GM18868 (cell line): ENCODE measurements at regions not wholly inside any gene's neighbourhood (a gene's known extent, or its start where the extent isn't known, plus 50 kb on each side); places are given as distances from the start of the nearest gene placed in this dataset.
"Not testable (repeated sequence)": the region's sequence is repeated elsewhere in the genome, so short reads cannot be mapped to it uniquely, and the experiment has no call there.

Experiments
- ATAC-seq: cut with Tn5 transposase; IDR thresholded peaks from one replicate; pipeline ENCODE4 v1.9.1; 2021; ENCODE audit warnings: mild to moderate bottlenecking, moderate library complexity; ENCODE audit not compliant: unreplicated experiment

GRCh38 chr6:128738112-128738511 is 144.8 kb upstream of the LAMA2 start:
- ATAC-seq: peak; percentile 85

- ATAC-seq: no peak
Observed at GRCh38 chr6:128736780-128737179, 146.2 kb upstream of the LAMA2 start.

- ATAC-seq: peak; percentile 79
Observed at GRCh38 chr6:128731249-128732165, 151.4 kb upstream of the LAMA2 start.

GRCh38 chr6:128727500-128727899 is 155.4 kb upstream of the LAMA2 start:
- no peak for ATAC-seq

GRCh38 chr6:128725271-128726233 is 157.4 kb upstream of the LAMA2 start:
- no peak for ATAC-seq

GRCh38 chr6:128724738-128725137 is 158.2 kb upstream of the LAMA2 start:
- ATAC-seq: no peak

GRCh38 chr6:128723667-128724066 is 159.3 kb upstream of the LAMA2 start:
- ATAC-seq: no peak

GRCh38 chr6:128720891-128721290 is 162.0 kb upstream of the LAMA2 start:
- no peak for ATAC-seq

GRCh38 chr6:128719786-128720185 is 163.2 kb upstream of the LAMA2 start:
- ATAC-seq: no peak

GRCh38 chr6:128713461-128713860 is 169.5 kb upstream of the LAMA2 start:
- no peak for ATAC-seq

- ATAC-seq: no peak
Observed at GRCh38 chr6:128712898-128713297, 170.0 kb upstream of the LAMA2 start.

- ATAC-seq: no peak
Observed at GRCh38 chr6:128711149-128711548, 171.8 kb upstream of the LAMA2 start.

- no peak for ATAC-seq
Observed at GRCh38 chr6:128710315-128710714, 172.6 kb upstream of the LAMA2 start.

- no peak for ATAC-seq
Observed at GRCh38 chr6:128704601-128705000, 178.3 kb upstream of the LAMA2 start.

- not testable (repeated sequence) for ATAC-seq
Observed at GRCh38 chr6:128703794-128704193, 179.1 kb upstream of the LAMA2 start.

GRCh38 chr6:128696691-128697689 is 176.6 kb upstream of the PTPRK start:
- no peak for ATAC-seq

- peak; percentile 61 for ATAC-seq
Observed at GRCh38 chr6:128694303-128695009, 174.1 kb upstream of the PTPRK start.

GRCh38 chr6:128690063-128690462 is 169.7 kb upstream of the PTPRK start:
- no peak for ATAC-seq

- ATAC-seq: peak; percentile 84
Observed at GRCh38 chr6:128686084-128686483, 165.7 kb upstream of the PTPRK start.

GRCh38 chr6:128676456-128676855 is 156.1 kb upstream of the PTPRK start:
- ATAC-seq: peak; percentile 59
